GM12874 (cell line): ENCODE measurements at regions not wholly inside any gene's neighbourhood (a gene's known extent, or its start where the extent isn't known, plus 50 kb on each side); places are given as distances from the start of the nearest gene placed in this dataset.

Experiments used
- TF ChIP-seq, protein P1 (sequence below): IDR thresholded peaks from 2 replicates; pipeline ENCODE4 v1.5.1; 2011; ENCODE audit warnings: low read depth, mild to moderate bottlenecking, control low read depth, low read length, moderate library complexity; ENCODE audit not compliant: insufficient read depth

DNA sequence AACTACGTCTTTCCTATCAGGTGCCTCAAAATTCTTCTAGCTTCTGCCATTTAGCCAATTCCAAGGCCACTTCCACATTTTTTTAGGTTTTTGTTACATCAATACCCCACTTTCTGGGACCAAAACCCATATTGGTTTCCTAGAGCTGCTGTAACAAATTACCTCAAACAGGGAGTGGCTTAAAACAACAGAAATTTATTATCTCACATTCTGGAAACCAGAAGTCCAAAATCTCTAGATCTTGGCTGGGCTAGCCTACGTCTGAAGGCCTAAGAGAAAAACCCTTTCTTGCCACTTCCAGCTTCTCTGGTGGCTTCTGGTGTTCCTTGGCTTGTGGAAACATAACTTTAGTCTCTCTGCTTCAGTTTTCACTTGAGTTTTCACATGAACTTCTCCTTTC, 85.1 kb upstream of the BMPER start:
- TF ChIP-seq, protein P1, sequence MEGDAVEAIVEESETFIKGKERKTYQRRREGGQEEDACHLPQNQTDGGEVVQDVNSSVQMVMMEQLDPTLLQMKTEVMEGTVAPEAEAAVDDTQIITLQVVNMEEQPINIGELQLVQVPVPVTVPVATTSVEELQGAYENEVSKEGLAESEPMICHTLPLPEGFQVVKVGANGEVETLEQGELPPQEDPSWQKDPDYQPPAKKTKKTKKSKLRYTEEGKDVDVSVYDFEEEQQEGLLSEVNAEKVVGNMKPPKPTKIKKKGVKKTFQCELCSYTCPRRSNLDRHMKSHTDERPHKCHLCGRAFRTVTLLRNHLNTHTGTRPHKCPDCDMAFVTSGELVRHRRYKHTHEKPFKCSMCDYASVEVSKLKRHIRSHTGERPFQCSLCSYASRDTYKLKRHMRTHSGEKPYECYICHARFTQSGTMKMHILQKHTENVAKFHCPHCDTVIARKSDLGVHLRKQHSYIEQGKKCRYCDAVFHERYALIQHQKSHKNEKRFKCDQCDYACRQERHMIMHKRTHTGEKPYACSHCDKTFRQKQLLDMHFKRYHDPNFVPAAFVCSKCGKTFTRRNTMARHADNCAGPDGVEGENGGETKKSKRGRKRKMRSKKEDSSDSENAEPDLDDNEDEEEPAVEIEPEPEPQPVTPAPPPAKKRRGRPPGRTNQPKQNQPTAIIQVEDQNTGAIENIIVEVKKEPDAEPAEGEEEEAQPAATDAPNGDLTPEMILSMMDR: no peak

DNA sequence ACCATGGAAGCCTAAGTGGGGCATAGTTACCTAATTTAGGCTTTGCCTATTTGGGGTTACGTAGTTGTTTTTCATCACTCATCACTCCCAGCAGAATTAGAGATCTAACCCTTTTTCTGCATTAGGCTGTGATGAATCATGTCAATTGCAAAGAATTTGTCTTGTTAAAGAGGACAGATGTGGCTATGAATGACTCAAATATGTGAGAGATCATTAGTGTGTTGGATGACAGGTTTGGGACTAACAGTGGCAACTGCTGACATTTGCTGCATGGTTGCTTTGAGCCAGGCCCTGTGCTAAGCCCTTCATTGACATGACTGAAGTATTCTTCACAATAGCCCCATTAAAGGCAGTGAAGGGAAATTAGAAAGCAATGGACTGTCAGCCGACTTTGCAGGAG, 83.4 kb upstream of the BMPER start:
- TF ChIP-seq, protein P1: no peak

DNA sequence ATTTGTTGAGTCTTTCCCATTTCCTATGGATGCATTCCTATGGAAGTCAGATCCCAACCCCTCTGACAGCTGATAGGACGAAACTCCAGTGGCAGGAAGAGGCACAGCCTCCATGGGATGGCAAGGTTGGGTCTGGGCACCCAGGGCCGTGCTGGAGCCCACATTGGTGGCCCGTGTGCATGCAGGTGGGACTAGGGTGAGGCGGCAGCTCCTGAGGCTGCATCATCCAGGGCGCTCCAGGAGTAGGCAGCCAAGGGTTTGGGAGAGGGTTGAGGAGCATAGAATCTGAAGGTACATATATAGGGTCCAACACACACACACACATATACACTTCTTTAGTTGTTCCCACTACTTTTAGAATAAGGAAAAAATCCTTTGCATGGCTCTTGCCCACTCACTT, 81.4 kb upstream of the BMPER start:
- TF ChIP-seq, protein P1: no peak

DNA sequence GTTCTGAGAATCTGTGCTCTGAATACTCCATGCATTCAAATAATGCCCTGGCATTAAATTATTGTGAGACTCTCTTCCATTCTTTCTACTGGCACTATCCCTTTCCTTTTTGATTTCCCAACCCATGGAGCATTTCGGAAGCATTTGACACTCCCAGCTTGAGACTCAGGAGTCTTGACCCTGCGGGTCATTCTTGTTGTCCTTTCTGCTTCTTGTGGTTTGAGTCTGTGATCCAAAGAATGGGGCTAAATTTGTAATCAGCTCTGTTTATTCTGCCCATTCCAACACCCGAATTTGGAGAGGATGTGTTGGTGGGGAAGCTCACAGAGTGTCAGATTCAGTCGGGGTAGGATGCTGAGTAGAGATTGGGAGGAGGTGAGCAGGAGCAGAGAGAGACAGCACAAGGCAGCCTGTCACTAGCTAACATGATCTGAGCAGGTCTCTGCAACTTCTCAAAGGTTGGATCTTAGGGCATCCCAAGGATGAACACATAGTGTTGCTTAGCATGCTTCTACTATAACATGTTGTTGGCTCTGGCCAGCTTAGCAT, 80.4 kb upstream of the BMPER start:
- TF ChIP-seq, protein P1: no peak

DNA sequence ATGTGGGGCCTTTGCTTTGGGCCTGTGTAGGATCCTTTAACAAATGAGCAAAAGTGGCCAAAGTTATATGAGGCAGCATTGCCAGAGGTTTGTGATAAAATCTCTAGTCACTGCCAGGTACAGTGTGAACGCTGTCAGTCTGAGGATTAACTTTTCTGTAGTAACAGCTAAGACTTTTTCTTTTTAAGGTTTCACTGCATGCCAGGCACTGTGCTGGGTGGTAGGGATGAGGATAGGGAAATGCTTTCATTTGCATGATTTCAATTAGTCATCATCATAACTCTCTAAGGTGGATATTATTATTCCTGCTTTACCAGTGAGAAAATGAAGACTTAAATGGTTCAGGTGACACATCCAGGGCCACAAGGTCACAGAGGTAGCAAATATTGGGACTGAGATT, 79.7 kb upstream of the BMPER start:
- TF ChIP-seq, protein P1: no peak

DNA sequence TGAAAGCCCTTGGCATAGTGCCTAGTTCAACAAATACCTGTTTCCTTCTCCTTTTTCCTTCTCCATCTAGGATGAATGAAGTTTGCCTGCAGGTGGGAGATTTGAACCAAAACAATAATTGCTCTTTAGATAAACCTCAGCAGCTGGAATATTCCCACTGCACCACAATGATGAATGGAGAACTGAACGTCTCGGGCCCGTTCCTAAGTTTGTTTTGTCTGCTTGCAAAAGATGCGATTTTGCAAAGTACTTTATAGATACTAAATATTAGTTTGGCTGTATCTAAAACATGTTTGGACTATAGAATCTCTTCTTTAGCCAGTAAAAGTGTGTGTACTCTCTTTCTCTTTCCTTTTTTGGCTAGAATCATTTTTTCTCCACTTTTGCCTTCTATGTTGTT, 75.8 kb upstream of the BMPER start:
- TF ChIP-seq, protein P1: no peak

DNA sequence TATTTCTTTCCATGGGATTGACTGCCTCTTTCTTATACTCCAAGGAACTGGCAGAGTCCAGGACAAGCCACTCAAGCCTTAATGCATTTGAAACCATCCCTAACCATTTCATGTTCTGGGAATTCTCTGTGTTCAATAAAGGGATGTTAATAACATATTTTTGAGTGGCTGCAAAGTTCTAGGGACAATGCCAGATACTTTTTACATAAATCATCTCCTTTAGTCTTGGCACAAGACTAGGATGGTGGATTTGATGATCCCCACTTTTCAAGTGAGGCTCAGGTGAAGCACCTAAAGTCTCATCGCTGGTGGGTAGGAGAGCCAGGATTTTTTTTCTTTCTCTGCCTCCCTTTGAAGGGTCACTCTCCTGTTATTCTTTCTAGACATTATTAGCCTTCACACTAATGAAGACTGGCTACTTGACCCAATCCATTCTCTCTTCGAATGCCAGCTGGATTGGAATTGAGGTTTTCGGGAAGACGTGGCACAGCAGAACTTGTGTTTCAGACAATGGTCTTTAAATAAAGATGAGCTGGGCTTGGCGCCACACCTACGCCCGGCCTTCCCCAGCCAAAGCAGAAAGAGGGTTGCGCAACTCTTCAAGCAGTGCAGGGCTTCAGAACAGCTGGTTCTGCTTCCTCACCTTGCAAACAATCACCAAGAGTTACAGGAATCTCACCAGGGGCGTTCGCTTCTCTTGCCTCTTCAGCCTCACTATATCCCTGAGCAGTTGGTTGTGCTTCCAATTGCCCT, 73.8 kb upstream of the BMPER start:
- TF ChIP-seq, protein P1: no peak
